IMR-90 (cell line): ENCODE measurements at regions not wholly inside any gene's neighbourhood (a gene's known extent, or its start where the extent isn't known, plus 50 kb on each side); places are given as distances from the start of the nearest gene placed in this dataset.

Source experiments
- ATAC-seq: fragments of 200-7000 bp; cut with Tn5 transposase; 2 replicates; pipeline ENCODE4 v1.9.1; 2020; ENCODE audit warnings: low read depth, mild to moderate bottlenecking, moderate library complexity
- BruUV-seq: library from RNA; stranded (reverse); fragments of 400-500 nt; replicated peaks from 2 replicates; lab custom pipeline; 2021; lab: Mats Ljungman, UMichigan
- CTCF ChIA-PET: fragments of 300-600 bp; formaldehyde crosslinking; extraction: SDS; loops from one replicate; lab custom pipeline; 2021; ENCODE audit warnings: antibody characterized with exemption; lab: Yijun Ruan, JAX
- POLR2A ChIA-PET: fragments of 300-600 bp; sonication (Branson Sonifier 250); formaldehyde crosslinking; loops from one replicate; lab custom pipeline; 2022; ENCODE audit warnings: antibody characterized with exemption; ENCODE audit not compliant: unreplicated experiment; lab: Charles Lee
- DNase-seq: peaks from one replicate; pipeline ENCODE4 v3.0.0; 2013
- H2AFZ ChIP-seq: replicated peaks from 2 replicates; pipeline ENCODE3; 2013; ENCODE audit warnings: low read length, mild to moderate bottlenecking; ENCODE audit not compliant: poor library complexity
- H2AK5ac ChIP-seq: 2 replicates; pipeline ENCODE4 v1.6.1; 2013; ENCODE audit warnings: low read depth, low read length, inconsistent platforms
- H2AK9ac ChIP-seq: replicated peaks from 2 replicates; pipeline ENCODE3; 2013; ENCODE audit warnings: mild to moderate bottlenecking, low read depth, low read length, moderate library complexity; ENCODE audit not compliant: poor library complexity
- H2BK120ac ChIP-seq: 2 replicates; pipeline ENCODE4 v1.6.1; 2013; ENCODE audit warnings: low read depth, low read length, inconsistent platforms
- H2BK15ac ChIP-seq: 3 replicates; pipeline ENCODE4 v1.6.1; 2013; ENCODE audit warnings: low read depth, low read length, inconsistent platforms
- H2BK20ac ChIP-seq: 2 replicates; pipeline ENCODE4 v1.6.1; 2013; ENCODE audit warnings: low read depth, mild to moderate bottlenecking, inconsistent platforms, low read length, moderate library complexity
- H2BK5ac ChIP-seq: 2 replicates; pipeline ENCODE4 v1.6.1; 2013; ENCODE audit warnings: mild to moderate bottlenecking, low read depth, low read length, inconsistent platforms; ENCODE audit not compliant: poor library complexity, severe bottlenecking
- H3K14ac ChIP-seq: replicated peaks from 2 replicates; pipeline ENCODE4 v1.6.1; 2013; ENCODE audit warnings: low read depth, low read length, inconsistent platforms
- H3K18ac ChIP-seq: 2 replicates; pipeline ENCODE4 v1.6.1; 2013; ENCODE audit warnings: low read depth, low read length, control low read depth
- H3K23ac ChIP-seq: 2 replicates; pipeline ENCODE4 v1.6.1; 2013; ENCODE audit warnings: low read depth, low read length, inconsistent platforms
- H3K27ac ChIP-seq: 2 replicates; pipeline ENCODE4 v1.5.1; 2013; ENCODE audit warnings: mild to moderate bottlenecking, control low read depth, low read length; ENCODE audit not compliant: insufficient read depth
- H3K27me3 ChIP-seq: 2 replicates; pipeline ENCODE4 v1.6.1; 2013; ENCODE audit warnings: low read length; ENCODE audit not compliant: control insufficient read depth, insufficient read depth
- H3K36me3 ChIP-seq: 2 replicates; pipeline ENCODE4 v1.6.1; 2013; ENCODE audit warnings: low read length, mixed read lengths; ENCODE audit not compliant: control insufficient read depth, insufficient read depth
- H3K4ac ChIP-seq: 2 replicates; pipeline ENCODE4 v1.6.1; 2013; ENCODE audit warnings: low read depth, low read length, inconsistent platforms
- H3K4me1 ChIP-seq: 2 replicates; pipeline ENCODE4 v1.6.1; 2013; ENCODE audit warnings: low read length, mixed read lengths; ENCODE audit not compliant: control insufficient read depth, insufficient read depth
- H3K4me2 ChIP-seq: 2 replicates; pipeline ENCODE4 v1.6.1; 2013; ENCODE audit warnings: low read depth, mild to moderate bottlenecking, control low read depth, low read length, moderate library complexity
- H3K4me3 ChIP-seq: 2 replicates; pipeline ENCODE4 v1.5.1; 2013; ENCODE audit warnings: low read depth, mild to moderate bottlenecking, control low read depth, low read length, moderate library complexity; ENCODE audit not compliant: insufficient read depth
- H3K56ac ChIP-seq: 2 replicates; pipeline ENCODE4 v1.6.1; 2013; ENCODE audit warnings: low read length, inconsistent platforms; ENCODE audit not compliant: insufficient read depth; ENCODE audit errors: extremely low read depth
- H3K79me1 ChIP-seq, 2 experiments: 2 replicates each; pipeline ENCODE4 v1.6.1; 2013; ENCODE audit warnings: low read length in 2 of 2, inconsistent platforms in 1 of 2, low read depth in 1 of 2
- H3K9ac ChIP-seq: 2 replicates; pipeline ENCODE4 v1.6.1; 2013; ENCODE audit warnings: low read depth, low read length, control low read depth
- H3K9me1 ChIP-seq: 2 replicates; pipeline ENCODE4 v1.6.1; 2013; ENCODE audit warnings: low read length, inconsistent platforms; ENCODE audit not compliant: insufficient read depth
- H3K9me3 ChIP-seq: 2 replicates; pipeline ENCODE4 v1.6.1; 2013; ENCODE audit warnings: low read length; ENCODE audit not compliant: control insufficient read depth, insufficient read depth
- H4K20me1 ChIP-seq: 2 replicates; pipeline ENCODE4 v1.6.1; 2013; ENCODE audit warnings: low read length, inconsistent platforms; ENCODE audit not compliant: insufficient read depth
- H4K5ac ChIP-seq: 2 replicates; pipeline ENCODE4 v1.6.1; 2013; ENCODE audit warnings: mild to moderate bottlenecking, low read depth, low read length, control low read depth
- H4K8ac ChIP-seq, 2 experiments: 2 replicates each; pipeline ENCODE4 v1.6.1; 2013; ENCODE audit warnings: low read depth in 2 of 2, low read length in 2 of 2, control low read depth in 1 of 2, inconsistent platforms in 1 of 2
- H4K91ac ChIP-seq: 2 replicates; pipeline ENCODE4 v1.6.1; 2013; ENCODE audit warnings: low read depth, low read length, inconsistent platforms; ENCODE audit not compliant: insufficient read depth
- CEBPB ChIP-seq: IDR thresholded peaks from 2 replicates; pipeline ENCODE4 v1.6.1; 2012; ENCODE audit warnings: low read depth, low read length, improper control_type of control experiment
- CTCF ChIP-seq: conservative IDR thresholded peaks from 2 replicates; pipeline ENCODE4 v1.5.1; 2012; ENCODE audit warnings: mild to moderate bottlenecking, low read depth, low read length, improper control_type of control experiment
- FOS ChIP-seq: fragments of 150-350 bp; IDR thresholded peaks from 2 replicates; pipeline ENCODE4 v1.6.1; 2016; ENCODE audit warnings: low read depth, low read length
- RAD21 ChIP-seq: IDR thresholded peaks from 2 replicates; pipeline ENCODE4 v1.6.1; 2012; ENCODE audit warnings: low read length, improper control_type of control experiment
- RCOR1 ChIP-seq: IDR thresholded peaks from 2 replicates; pipeline ENCODE4 v1.6.1; 2012; ENCODE audit warnings: mild to moderate bottlenecking, low read length, improper control_type of control experiment; ENCODE audit not compliant: insufficient replicate concordance
- SMC3 ChIP-seq: fragments of 150-350 bp; IDR thresholded peaks from 2 replicates; pipeline ENCODE4 v1.6.1; 2016; ENCODE audit warnings: low read depth, mild to moderate bottlenecking, antibody characterized with exemption, low read length, moderate library complexity
- WGBS, 2 experiments: methylation state at CpG; one replicate each; pipeline versions ENCODE4 v1.1.5 to v1.1.7; 2013; ENCODE audit warnings: missing lambda C conversion rate in 2 of 2; ENCODE audit not compliant: insufficient read length in 1 of 2; ENCODE audit errors: extremely low coverage in 2 of 2; 5-methylcytosine and 5-hydroxymethylcytosine counted together
- dilution Hi-C: fragments of 300-500 bp; cut with HindIII; formaldehyde crosslinking; loops from one replicate; pipeline ENCODE4 v1.14.3; 2018; ENCODE audit warnings: low sequenced_read_pairs; ENCODE audit not compliant: unreplicated experiment
- in situ Hi-C: fragments of 300-500 bp; cut with MboI; formaldehyde crosslinking; loops from 3 replicates; pipeline ENCODE4 v1.14.3; 2019; ENCODE audit warnings: low sequenced_read_pairs, inconsistent platforms, mixed read lengths
- intact Hi-C: fragments of 100-400 bp; cut with micrococcal nuclease; formaldehyde crosslinking; loops from 2 replicates; pipeline ENCODE4 v1.10.0; 2022

GRCh38 chr3:159548675-159549335 is 439.8 kb upstream of the IL12A start:
- Histone ChIP-seq H2BK20ac (no peak overlapping the region), H2AK5ac (no peak overlapping the region), H3K23ac (no peak overlapping the region), H4K20me1 (no peaks in the 10 kb centered on the region), H4K91ac (no peak overlapping the region), H3K4me3 (no peak overlapping the region), H3K27ac (no peak overlapping the region), H3K18ac (no peak overlapping the region), H2BK5ac (no peak overlapping the region), H3K36me3 (no peaks in the 10 kb centered on the region), H3K9me3 (no peaks in the 10 kb centered on the region), H3K14ac (no peak overlapping the region), H2BK120ac (no peak overlapping the region), H2BK15ac (no peak overlapping the region), H2AK9ac (no peak overlapping the region), H3K4ac (no peak overlapping the region), H3K4me2 (peak overlapping the region; percentile 78; the same call in 1 of the 2 replicates), H3K9me1 (no peaks in the 10 kb centered on the region), H4K5ac (no peak overlapping the region), H2AFZ (no peak overlapping the region), H3K4me1 (no peaks in the 10 kb centered on the region), H3K56ac (no peak overlapping the region), H3K9ac (no peak overlapping the region), H4K8ac (no peak overlapping the region), H3K27me3 (no peaks in the 10 kb centered on the region), H3K79me1 (no peaks in the 10 kb centered on the region)
- intact Hi-C loops (no loop called here), dilution Hi-C loops (no loop called here), in situ Hi-C loops (no loop called here)
- POLR2A ChIA-PET = no interaction called here
- TF ChIP-seq CTCF (no peak), SMC3 (no peak), RAD21 (no peak), CEBPB (peak; percentile 57; the same call in 1 of the 2 replicates), FOS (peak; percentile 58), RCOR1 (no peak)
- ATAC-seq (peak; percentile 91), DNase-seq (peak; percentile 77)
- CTCF ChIA-PET = no interaction called here
- BruUV-seq = no TSS peak
- WGBS, 2 experiments = no CpG with 5 or more reads among the region's 3 CpGs
